Left forelimb (tissue), 1 donor: ENCODE measurements at regions not wholly inside any gene's neighbourhood (a gene's known extent, or its start where the extent isn't known, plus 50 kb on each side); places are given as distances from the start of the nearest gene placed in this dataset.
"Not testable (repeated sequence)": the region's sequence is repeated elsewhere in the genome, so short reads cannot be mapped to it uniquely, and the experiment has no call there.

Source experiments
- DNase-seq: peaks from one replicate; pipeline ENCODE4 v3.0.0-alpha.2; 2018; ENCODE audit warnings: low spot score

DNA sequence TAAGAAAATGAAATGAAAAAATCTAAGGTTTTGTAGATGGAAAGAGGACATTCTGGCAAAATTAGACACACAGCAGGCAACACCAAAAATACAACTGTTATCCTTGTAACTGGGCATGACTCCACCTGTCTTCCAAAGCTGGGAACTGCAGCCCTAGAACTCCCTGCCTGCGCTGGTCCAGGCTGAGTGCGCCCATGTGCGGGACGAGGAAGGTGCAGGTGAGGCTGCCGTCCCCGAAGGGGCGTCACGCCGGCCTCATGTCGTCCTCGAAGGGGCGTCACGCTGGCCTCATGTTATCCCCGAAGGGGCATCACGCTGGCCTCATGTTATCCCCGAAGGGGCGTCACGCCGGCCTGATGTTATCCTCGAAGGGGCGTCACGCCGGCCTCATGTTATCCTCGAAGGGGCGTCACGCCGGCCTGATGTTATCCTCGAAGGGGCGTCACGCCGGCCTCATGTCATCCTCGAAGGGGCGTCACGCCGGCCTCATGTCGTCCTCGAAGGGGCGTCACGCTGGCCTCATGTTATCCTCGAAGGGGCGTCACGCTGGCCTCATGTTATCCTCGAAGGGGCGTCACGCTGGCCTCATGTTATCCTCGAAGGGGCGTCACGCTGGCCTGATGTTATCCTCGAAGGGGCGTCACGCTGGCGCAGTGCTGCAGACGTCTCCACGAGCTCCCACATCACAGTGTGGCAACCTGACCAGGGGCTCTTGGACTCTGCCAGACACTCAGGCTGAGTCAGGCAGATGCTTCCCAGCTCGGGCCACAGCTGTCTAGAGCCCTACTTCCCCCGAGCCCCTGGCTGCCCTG lies 100.3 kb upstream of the SALL3 start:
- DNase-seq: not testable (repeated sequence)

DNA sequence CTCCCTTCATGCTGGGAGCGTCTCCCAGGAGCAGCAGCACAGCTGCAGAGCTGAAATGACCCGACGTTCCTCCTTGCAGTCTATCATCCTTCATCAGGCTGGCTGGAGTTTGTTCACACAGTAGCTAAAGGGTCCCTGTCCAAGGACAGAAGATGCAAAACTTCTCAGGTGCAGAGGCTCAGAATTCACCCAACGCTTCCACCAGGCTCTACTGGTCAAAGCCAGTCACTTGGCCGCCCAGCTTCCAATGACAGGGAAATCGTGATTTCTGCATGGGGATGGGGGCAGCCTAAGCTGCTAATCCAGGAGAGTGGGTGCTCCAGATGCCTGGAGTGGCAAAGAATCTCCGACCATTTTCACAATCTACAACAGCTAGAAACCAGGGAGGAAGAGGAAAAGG lies 97.0 kb upstream of the SALL3 start:
- no peak for DNase-seq

DNA sequence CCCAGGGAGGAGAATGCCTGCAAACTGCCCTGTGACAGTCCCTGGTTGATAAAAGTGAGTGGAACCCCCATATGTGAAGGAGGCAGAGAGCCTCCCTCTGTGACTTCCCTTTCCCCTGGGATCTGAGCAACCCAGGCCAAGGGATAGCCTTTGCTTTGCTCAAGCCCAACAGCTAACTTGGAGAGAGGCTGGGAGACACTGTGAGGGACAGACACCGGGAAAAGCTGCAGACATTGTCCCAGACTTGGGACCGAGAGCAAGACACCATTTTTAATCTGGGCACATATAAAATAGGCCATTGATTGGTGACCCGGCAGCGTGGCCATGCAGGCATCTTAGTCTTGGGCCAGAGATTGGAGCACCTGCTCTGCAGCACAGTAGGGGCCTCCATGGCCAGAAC lies 96.1 kb upstream of the SALL3 start:
- no peak for DNase-seq

DNA sequence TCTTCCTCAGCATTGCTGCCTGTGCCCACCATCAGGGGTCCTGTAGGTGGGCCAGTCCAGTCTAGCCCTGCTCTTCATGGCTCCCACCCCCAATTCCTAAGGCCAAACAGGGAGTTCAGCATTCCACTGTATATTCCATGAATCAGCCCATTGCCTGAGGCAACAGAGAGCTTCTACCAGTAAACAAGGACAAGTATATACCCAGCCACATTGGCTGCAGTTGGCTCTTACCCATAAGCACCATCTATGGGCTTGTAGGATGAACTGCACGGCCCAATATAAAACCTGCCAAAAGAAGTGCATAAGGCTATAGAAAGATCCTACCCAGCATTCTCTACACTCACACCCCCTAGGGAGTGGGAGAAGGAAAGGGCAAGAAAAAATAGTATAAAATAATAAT lies 95.1 kb upstream of the SALL3 start:
- DNase-seq: no peak

DNA sequence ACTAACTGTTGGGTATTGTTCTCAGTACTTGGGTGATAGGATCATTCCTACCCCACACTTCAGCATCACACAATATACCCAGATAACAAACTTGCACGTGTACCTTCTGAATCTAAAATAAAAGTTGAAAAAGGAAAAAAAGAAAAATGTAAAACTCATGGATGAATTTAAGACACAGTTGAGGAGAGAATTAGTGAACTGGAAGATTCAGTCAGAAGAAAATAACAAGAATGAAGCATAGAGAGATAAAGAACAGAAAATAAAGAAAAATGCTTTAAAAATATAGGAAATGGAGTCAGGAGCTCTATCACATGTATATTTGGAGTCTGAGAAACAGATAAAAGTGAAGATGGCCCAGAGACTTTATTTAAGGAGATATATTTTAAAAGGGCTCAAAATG lies 90.4 kb upstream of the SALL3 start:
- DNase-seq: no peak

DNA sequence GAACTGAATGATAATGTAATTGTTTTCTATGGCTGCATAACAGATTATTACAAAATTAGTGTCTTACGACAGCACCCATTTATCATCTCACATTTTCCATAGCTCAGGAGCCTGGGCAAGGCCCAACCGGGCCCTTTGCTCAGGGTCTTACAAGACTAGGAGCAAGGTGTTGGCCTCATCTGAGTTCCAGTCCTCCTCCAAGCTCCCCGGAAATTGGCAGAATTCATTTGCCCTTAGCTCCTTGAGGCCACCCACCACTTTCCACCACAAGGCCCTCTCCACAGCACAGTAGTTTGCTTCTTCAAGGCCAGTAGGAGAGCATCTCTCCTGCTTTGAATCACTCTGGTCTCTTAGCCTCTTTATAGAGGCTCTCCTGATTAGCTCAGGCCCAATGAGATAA lies 89.2 kb upstream of the SALL3 start:
- DNase-seq: no peak

DNA sequence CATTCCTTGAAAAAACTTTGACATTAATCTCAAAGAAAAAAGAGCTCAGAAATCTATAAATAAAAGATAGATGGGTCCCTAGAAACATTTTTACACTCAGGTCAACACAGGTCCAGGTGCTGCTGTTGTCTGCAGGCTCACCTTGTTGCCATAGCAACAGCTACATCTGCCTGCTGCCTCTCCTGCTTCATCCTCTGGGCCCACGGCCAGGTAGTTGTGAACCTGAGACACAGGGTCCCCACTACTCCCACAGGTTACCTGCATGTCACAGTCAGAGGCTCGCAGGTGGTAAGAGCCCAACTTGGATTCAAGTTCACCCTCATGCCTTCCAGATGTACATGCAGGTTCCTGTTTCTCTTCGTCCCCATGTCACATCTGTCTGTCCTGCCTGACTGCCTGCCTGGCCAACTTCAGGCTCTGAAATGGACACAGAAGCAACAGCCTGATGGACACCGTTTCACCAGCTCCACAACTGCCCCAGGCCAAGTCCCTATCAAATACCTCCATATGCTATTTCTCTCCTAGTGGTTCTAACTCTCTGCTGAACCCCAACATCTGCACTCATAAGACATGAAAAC lies 88.3 kb upstream of the SALL3 start:
- no peak for DNase-seq

DNA sequence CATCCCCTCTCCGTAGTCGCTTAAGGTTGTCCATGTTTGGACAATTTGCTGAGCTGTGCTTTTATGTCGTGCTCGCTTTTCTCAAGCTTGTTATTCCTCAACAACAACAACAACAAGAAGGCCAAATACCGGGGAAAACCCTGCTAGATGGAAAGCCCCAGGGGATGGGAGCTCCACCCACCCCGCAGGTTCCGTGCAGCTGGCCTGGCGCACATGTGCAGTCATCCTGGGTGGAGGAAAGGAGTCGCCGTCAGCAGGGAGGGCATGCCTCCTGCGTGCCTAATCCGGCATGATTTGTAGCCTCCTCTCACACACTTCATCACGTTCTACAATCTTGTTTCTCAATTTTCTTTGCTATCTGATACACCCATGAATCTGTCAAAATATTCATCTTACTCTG lies 87.4 kb upstream of the SALL3 start:
- DNase-seq: no peak

DNA sequence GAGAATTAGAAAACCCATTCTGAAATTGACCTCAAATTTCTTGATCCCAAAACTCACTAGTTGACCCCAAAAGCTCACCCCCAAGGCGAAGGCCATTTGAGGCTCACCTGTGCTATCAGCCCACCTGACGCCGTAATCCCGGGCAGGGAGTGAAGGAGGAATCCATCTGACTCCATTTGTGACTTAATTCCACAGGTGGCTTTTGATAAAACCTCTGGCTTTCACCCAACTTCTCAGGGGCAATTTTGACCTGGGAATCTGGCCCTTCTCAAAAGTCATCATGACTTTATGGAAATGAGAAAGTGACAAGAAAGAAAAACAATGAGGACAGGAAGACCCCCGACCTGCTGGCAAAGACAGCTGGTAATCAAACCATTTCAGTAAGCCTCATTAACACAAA lies 86.9 kb upstream of the SALL3 start:
- no peak for DNase-seq

DNA sequence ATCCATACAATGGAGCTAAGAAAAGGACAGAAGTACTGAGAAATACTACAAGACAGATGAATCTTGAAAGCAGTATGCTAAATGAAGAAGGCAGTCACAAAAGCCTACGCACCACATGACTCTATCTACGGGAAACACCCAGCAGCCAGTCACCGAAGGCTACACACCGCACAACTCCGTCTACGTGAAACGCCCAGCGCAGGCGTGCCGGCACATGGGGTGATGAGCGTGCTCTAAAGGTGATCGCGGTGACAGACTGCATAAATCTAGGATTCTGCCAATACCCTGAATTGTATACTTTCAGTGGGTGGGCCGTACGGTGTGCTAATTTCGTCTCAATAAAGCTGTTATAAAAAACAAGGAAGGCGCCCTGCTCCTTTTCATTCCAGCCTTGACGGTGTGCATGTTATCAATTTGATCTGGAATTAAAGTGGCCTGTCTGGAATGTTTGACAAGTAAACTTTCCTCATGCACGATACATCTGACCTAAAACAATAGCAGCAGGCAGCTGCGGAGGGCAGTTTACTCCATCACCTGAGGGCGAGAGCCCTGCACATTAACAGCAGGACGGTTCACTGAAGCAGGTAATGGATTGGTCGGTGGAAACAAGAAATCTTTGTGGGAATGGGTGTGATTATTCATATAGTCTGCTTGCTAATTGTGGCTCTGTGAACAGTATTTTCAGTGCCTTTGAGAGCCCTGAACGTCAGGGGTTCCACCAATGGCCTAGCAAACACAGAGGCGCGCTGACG lies 86.2 kb upstream of the SALL3 start:
- no peak for DNase-seq

DNA sequence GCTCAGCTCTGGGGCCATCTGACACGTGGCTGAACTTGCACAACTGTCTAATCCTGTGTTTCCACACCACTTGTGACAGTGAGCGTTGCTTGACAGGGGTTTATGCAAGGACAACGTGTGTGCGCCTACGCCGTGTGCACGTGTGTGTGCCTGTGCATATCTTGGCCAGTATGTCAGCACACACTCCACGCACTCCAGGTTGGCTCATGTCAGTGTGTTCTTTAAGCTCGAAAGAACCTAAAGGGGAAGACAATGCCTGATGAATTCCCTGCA lies 85.6 kb upstream of the SALL3 start:
- DNase-seq: no peak

DNA sequence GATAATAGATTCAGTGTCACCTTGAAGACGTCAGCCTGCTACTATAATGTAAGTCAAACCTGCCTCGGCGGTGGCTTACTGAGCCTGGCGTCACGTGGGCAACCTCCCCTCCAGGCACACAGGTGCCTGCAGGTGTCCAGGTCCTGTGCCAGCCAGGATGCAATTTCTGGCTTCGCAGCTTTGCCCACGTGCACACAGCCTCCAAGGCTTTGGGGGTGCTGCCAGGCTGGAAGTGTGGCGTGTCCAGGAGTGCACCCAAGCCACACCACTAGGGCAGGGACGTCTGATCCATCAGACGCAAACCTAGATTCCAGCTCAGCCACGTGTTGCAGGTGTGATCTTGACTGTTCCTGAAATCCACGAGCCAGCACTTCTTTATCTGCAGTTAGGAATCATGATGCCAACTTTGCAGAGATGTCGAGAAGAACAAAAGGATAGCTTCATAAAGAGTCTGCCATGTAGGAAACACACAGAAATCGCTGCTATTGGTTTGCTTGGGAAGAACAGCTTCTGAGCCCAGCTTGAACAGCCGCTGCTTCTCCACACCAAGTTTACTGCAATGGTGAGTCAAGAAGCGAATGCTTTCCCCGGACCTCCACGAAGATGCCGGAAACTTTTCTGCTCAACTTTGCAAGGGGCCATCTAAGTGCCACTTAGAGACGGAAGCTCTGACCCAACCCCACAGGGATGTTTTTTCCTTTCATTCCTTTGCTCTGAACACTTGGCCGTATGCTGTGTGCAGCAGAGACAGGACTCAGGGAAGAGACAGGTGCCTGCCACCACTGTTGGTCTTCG lies 84.2 kb upstream of the SALL3 start:
- DNase-seq: no peak

DNA sequence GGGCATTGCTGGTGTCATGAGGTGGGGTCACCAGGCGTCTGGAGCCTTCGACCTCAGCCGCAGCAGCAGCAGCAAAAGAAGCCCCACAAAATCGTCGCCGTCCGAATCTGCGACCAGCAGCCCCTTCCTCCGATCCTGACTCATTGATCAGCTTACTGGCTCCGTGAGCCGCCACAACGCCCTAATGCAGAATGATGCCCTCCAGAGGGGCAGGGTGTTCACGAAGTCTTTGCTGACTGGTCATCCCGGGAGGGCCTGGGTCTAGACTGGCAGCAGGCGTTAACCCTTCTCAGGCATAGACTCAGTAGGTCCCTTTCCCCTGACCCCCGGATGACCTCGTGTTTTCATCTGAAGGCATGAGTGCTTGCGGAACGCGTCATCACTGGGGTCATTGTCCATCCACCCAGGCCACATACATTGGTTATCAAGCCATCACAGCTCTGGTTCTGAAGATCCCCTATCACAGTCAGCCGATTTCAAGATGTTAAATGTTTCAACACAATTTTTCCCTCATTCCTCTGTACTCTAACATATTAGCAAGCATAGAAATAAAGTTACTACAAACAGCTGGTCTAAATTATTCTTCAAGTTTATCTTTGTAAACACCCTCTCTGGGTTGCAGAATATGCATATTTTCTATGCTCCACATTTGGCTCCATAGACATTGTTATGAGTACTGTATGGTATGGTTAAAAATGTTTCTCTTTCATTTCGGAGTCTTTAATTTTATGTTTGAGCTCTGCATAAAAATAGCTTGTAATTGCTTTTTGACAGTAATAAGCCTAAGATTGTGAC lies 83.3 kb upstream of the SALL3 start:
- no peak for DNase-seq

DNA sequence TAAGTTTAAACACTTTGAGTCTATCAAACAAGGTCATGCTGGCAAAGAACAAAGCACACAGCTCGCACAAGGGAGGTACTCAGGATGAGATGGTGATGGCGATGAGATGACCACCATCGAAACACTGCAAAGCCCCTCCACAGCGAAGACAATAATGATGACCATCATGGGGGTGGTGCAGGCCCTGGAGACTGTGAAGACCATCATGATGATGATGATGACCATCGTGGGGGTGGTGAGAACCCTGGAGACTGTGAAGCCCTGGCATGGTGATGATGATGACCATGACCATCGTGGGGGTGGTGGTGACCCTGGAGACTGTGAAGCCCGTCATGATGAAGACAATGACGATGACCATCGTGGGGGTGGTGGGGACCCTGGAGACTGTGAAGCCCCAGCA lies 81.6 kb upstream of the SALL3 start:
- DNase-seq: no peak

DNA sequence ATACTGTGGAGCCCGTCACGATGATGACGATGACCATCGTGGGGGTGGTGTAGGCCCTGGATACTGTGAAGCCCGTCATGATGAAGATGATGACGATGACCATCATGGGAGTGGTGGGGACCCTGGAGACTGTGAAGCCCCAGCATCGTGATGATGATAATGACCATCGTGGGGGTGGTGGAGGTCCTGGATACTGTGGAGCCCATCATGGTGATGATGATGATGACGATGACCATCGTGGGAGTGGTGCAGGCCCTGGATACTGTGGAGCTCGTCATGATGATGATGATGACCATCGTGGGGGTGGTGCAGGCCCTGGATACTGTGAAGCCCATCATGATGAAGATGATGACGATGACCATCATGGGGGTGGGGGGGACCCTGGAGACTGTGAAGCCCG lies 81.0 kb upstream of the SALL3 start:
- no peak for DNase-seq

DNA sequence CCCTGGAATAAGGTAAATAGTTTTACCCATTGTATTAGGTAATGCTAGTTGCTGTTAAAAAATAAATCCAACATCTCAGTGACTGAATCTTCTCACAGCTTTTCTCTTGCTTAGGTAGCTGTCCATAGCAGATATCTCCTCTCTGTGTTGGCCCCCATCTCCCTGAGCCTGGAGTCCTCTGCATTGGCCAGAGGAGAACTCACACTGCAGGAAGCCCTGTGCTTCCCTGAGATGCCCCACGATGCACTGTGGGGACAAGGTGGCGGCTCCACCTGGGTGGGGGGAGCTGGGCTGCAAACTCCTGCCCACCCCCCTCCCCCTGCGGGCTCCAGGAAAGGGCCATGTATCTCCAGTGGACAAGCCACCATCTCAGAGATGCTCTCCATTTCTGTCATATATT lies 80.4 kb upstream of the SALL3 start:
- DNase-seq: no peak

DNA sequence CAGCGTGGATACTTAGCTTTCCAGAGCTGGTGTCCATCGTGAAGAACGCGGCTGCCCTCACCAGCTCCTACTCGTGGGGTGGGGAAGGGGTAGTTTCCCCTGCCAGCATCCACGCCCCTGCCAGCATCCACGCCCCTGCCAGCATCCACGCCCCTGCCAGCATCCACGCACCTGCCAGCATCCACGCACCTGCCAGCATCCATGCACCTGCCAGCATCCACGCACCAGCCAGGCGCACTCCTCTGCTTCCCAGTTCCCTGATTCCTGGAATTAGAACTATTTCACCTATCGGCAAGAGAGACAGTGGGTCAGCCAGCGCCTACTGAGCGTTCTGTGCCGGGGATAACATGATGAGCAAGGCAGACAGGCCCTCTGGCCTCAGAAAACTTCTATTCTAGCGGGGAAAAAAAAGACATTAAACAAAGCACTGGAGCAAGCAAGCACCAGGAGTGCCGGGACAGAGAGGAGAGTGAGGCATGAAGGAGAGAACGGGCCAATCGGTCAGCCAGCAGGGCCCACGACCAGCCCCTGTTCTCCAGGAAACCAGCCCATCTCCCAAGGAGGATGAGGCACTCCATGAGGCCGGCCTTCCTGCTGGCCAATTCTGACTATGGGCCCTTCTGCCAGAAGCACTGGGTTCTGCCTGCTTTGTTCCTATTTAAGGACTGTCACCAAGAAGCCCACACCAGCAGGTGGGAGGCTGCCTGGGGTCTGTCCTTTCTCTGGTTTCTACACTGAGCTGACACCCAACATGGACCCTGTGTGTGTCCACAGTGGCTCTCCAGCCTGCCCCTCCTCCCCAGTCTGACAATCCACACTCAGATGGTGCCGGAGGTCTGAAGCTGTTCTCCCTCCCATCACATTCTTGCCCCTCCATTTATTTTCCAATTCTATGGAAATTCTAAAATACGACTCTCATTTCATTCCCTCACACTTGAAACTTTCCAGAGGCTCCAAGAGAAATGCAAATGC lies 78.4 kb upstream of the SALL3 start:
- DNase-seq: no peak

DNA sequence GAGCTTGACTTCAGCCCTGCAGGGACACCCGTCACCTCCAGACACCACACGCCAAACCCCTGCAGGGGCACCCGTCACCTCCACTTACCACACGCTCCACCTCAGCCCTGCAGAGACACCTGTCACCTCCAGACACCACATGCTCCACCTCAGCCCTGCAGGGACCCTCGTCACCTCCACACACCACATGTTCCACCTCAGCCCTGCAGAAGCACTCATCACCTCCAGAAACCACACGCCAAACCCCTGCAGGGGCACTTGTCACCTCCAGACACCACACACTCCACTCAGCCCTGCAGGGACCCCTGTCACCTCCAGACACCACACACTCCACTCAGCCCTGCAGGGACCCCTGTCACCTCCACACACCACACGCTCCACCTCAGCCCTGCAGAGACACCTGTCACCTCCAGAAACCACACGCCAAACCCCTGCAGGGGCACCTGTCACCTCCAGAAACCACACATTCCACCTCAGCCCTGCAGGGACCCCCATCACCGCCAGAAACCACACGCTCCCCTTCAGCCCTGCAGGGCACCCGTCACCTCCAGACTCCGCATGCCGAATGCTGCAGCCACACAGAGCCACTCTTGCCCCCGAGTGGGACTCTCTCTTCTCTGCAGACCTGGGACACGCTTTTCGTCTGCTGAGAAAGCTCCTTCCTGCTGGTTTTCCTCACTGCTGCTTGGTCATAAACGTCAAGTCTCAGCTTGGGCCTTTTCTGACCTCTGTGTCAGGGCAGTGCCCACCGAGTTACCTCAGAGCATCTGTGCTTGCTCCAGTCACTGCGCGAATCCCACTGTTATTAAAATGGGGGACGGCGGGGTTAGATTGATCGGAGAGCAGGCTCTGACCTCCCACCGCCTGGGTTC lies 77.5 kb upstream of the SALL3 start:
- no peak for DNase-seq

DNA sequence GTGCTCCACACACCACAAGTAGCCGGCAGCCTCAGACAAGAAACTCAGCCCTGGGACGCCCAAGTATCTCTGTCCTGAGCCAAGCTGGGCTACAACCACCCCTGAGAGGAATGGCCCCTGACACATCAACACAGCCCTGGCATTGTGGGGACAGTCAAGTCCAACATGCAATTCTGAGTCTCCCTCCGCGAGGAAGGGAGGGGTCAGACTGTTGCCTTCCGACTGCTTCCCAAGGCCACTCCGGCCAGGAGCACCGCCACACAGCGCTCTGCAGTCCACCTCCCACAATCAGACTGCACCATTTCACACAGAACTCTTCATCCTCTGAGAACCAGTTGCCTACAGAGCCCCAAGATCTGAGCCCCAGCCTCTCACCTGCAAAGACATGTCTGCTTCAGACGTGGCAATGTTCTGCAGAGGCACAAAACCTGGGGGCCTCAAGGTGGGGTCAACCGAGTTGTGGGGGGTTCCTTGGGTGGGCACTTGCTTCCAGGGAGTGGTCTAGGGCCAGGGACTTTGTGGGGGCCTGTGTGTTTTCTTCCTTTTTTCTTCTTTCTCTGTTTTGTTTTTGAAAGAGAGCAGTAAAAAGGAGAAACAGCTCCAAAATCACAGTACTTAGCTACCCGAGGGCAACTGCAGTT lies 76.7 kb upstream of the SALL3 start:
- DNase-seq: no peak
